ENCODE measurements at regions not wholly inside any gene's neighbourhood (a gene's known extent, or its start where the extent isn't known, plus 50 kb on each side); places are given as distances from the start of the nearest gene placed in this dataset.

DNA sequence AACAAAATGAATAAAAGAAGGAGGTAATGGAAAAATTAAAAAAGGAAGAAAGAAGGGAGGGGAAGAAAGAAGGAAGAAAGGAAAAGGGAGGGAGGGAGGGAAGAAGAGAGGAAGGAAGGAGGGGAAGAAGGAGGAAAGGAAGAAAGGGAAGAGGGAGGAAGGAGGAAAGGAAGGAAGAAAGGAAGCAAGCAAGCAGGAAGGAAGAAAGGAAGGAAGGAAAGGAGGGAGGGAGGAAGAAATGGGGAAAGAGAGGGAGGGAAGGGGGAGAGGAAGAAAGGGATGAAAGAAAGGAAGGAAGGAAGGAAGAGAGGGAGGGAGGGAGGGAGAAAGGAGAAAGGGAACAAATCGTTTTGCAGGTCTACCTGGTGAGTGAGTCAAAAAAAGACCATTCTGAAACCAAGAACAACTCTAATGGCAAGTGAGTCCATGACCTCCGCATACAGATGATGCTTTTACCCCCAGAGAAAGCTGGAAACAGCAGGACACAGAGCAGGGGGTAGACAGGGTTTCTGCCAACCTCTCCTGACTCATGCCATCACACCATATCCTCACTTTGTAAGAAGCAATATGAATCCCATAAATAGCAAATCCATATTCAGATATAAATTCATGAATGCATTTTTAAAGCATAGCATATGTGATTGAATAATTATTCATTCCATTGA is 1112.9 kb upstream of the AUTS2 start:
- TF ChIP-seq YY1 (IDR thresholded peaks at IDR 0.05) (no peak), CTCF (IDR thresholded peaks at IDR 0.05; ENCODE audit: low read depth, low read length, missing input control) (no peak), TAF1 (conservative IDR thresholded peaks at IDR 0.05) (no peak), RAD21 (IDR thresholded peaks at IDR 0.05) (no peak), SP1 (IDR thresholded peaks at IDR 0.05) (no peak), MAX (IDR thresholded peaks at IDR 0.05) (no peak), EGR1 (IDR thresholded peaks at IDR 0.05; ENCODE audit: low read depth in 2 of 2) (no peak), GABPA (IDR thresholded peaks at IDR 0.05 in 1 of 2, conservative IDR thresholded peaks at IDR 0.05 in 1 of 2) (no peak), REST (IDR thresholded peaks at IDR 0.05) (no peak)
- TF ChIP-seq, protein P1, sequence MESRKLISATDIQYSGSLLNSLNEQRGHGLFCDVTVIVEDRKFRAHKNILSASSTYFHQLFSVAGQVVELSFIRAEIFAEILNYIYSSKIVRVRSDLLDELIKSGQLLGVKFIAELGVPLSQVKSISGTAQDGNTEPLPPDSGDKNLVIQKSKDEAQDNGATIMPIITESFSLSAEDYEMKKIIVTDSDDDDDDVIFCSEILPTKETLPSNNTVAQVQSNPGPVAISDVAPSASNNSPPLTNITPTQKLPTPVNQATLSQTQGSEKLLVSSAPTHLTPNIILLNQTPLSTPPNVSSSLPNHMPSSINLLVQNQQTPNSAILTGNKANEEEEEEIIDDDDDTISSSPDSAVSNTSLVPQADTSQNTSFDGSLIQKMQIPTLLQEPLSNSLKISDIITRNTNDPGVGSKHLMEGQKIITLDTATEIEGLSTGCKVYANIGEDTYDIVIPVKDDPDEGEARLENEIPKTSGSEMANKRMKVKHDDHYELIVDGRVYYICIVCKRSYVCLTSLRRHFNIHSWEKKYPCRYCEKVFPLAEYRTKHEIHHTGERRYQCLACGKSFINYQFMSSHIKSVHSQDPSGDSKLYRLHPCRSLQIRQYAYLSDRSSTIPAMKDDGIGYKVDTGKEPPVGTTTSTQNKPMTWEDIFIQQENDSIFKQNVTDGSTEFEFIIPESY (IDR thresholded peaks at IDR 0.05): no peak
- TF ChIP-seq, protein P2, sequence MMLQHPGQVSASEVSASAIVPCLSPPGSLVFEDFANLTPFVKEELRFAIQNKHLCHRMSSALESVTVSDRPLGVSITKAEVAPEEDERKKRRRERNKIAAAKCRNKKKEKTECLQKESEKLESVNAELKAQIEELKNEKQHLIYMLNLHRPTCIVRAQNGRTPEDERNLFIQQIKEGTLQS (IDR thresholded peaks at IDR 0.05): no peak
